H1 (cell line): ENCODE measurements at regions not wholly inside any gene's neighbourhood (a gene's known extent, or its start where the extent isn't known, plus 50 kb on each side); places are given as distances from the start of the nearest gene placed in this dataset.

ENCODE experiments used
- CTCF ChIA-PET: fragments of 300-600 bp; sonication (Branson Sonifier 250); formaldehyde crosslinking; loops from one replicate; lab custom pipeline; 2021; ENCODE audit not compliant: partially characterized antibody; lab: Charles Lee
- POLR2A ChIA-PET: fragments of 300-600 bp; sonication (Branson Sonifier 250); formaldehyde crosslinking; loops from one replicate; lab custom pipeline; 2021; ENCODE audit warnings: inconsistent platforms; ENCODE audit not compliant: partially characterized antibody; lab: Charles Lee
- DNase-seq, 2 experiments: peaks; one replicate each; pipeline versions ENCODE4 v3.0.0 to v3.0.0-alpha.2; 2010 to 2022; ENCODE audit warnings: low spot score in 2 of 2, low read depth in 1 of 2, mixed read lengths in 1 of 2
- FAIRE-seq: peaks from 2 replicates; lab custom pipeline; 2011; peaks lifted over from hg19 to GRCh38; lab: Jason Lieb, UNC
- H2AFZ ChIP-seq: 2 replicates; pipeline ENCODE4 v1.8.1; 2012; ENCODE audit warnings: low read length, inconsistent platforms
- H2AK5ac ChIP-seq: 2 replicates; pipeline ENCODE4 v1.6.1; 2013; ENCODE audit warnings: low read depth, low read length
- H2BK120ac ChIP-seq: replicated peaks from 2 replicates; pipeline ENCODE3; 2013; ENCODE audit warnings: low read depth, low read length, inconsistent platforms
- H2BK12ac ChIP-seq: 2 replicates; pipeline ENCODE4 v1.6.1; 2013; ENCODE audit warnings: low read depth, low read length
- H2BK15ac ChIP-seq: 2 replicates; pipeline ENCODE4 v1.6.1; 2013; ENCODE audit warnings: low read length
- H2BK20ac ChIP-seq: 2 replicates; pipeline ENCODE4 v1.6.1; 2013; ENCODE audit warnings: low read length
- H2BK5ac ChIP-seq: 2 replicates; pipeline ENCODE4 v1.6.1; 2013; ENCODE audit warnings: low read depth, low read length
- H3K14ac ChIP-seq: 2 replicates; pipeline ENCODE4 v1.6.1; 2013; ENCODE audit warnings: inconsistent platforms; ENCODE audit not compliant: insufficient read length
- H3K18ac ChIP-seq: 2 replicates; pipeline ENCODE4 v1.6.1; 2013; ENCODE audit warnings: low read length; ENCODE audit errors: extremely low read depth
- H3K23ac ChIP-seq: 2 replicates; pipeline ENCODE4 v1.6.1; 2013; ENCODE audit warnings: inconsistent platforms; ENCODE audit not compliant: insufficient read length
- H3K23me2 ChIP-seq: 2 replicates; pipeline ENCODE4 v1.6.1; 2013; ENCODE audit warnings: low read depth, low read length
- H3K27ac ChIP-seq: 2 replicates; pipeline ENCODE4 v1.6.1; 2011; ENCODE audit warnings: low read depth, low read length, inconsistent platforms
- H3K27me3 ChIP-seq, 4 experiments: replicated peaks in 1 of 4; 1 replicate in 1 of 4; 2 replicates in 3 of 4; pipeline versions ENCODE4 v1.6.1 to v1.8.1; 2011 to 2013; ENCODE audit warnings: low read length in 3 of 4, mild to moderate bottlenecking in 3 of 4, inconsistent platforms in 2 of 4, mixed read lengths in 2 of 4, moderate library complexity in 1 of 4; ENCODE audit not compliant: control insufficient read depth in 3 of 4, insufficient read depth in 3 of 4; ENCODE audit errors: extremely low read depth in 1 of 4
- H3K36me3 ChIP-seq, 4 experiments: 2 replicates each; pipeline versions ENCODE4 v1.6.1 to v1.8.1; 2011 to 2013; ENCODE audit warnings: mild to moderate bottlenecking in 4 of 4, low read length in 3 of 4, moderate library complexity in 2 of 4, control low read depth in 1 of 4, inconsistent platforms in 1 of 4; ENCODE audit not compliant: insufficient read depth in 4 of 4, control insufficient read depth in 2 of 4
- H3K4ac ChIP-seq: replicated peaks from 2 replicates; pipeline ENCODE3; 2013; ENCODE audit warnings: low read length, low read depth, mixed read lengths, inconsistent platforms; ENCODE audit not compliant: insufficient read length
- H3K4me1 ChIP-seq, 4 experiments: replicated peaks in 1 of 4; 1 replicate in 1 of 4; 2 replicates in 3 of 4; pipeline versions ENCODE4 v1.6.1 to v1.8.1; 2011 to 2013; ENCODE audit warnings: low read length in 3 of 4, inconsistent platforms in 2 of 4, mixed read lengths in 1 of 4; ENCODE audit not compliant: insufficient read depth in 4 of 4, control insufficient read depth in 3 of 4
- H3K4me2 ChIP-seq, 2 experiments: 2 replicates each; pipeline versions ENCODE4 v1.6.1 to v1.8.1; 2011 to 2013; ENCODE audit warnings: low read depth in 2 of 2, low read length in 2 of 2, control low read depth in 1 of 2, inconsistent platforms in 1 of 2, mild to moderate bottlenecking in 1 of 2; ENCODE audit not compliant: insufficient read depth in 1 of 2
- H3K4me3 ChIP-seq, 4 experiments: fragments of 200-600, 300-600 bp in 1 of 4; sonication (generic), shearing (Covaris generic), sonication (Bioruptor Twin) in 1 of 4; 2 replicates each; pipeline versions ENCODE4 v1.5.1 to v1.8.1; 2011 to 2016; ENCODE audit warnings: low read length in 4 of 4, low read depth in 3 of 4, control low read depth in 2 of 4, inconsistent platforms in 2 of 4, mild to moderate bottlenecking in 2 of 4, mixed read lengths in 1 of 4, moderate library complexity in 1 of 4; ENCODE audit not compliant: insufficient read depth in 2 of 4; ENCODE audit errors: extremely low read depth in 1 of 4
- H3K56ac ChIP-seq: replicated peaks from 2 replicates; pipeline ENCODE3; 2013; ENCODE audit warnings: low read depth, mild to moderate bottlenecking, mixed read lengths, low read length, inconsistent platforms; ENCODE audit not compliant: insufficient read length
- H3K79me1 ChIP-seq: 2 replicates; pipeline ENCODE4 v1.6.1; 2013; ENCODE audit warnings: low read depth, low read length, control low read depth
- H3K79me2 ChIP-seq, 2 experiments: 2 replicates each; pipeline versions ENCODE4 v1.6.1 to v1.8.1; 2012 to 2013; ENCODE audit warnings: low read length in 2 of 2, mild to moderate bottlenecking in 2 of 2, inconsistent platforms in 1 of 2; ENCODE audit not compliant: insufficient read depth in 2 of 2, control insufficient read depth in 1 of 2
- H3K9ac ChIP-seq, 4 experiments: replicated peaks in 1 of 4; 1 replicate in 1 of 4; 2 replicates in 3 of 4; pipeline versions ENCODE4 v1.6.1 to v1.8.1; 2011 to 2013; ENCODE audit warnings: low read depth in 3 of 4, low read length in 3 of 4, control low read depth in 2 of 4, mild to moderate bottlenecking in 2 of 4, moderate library complexity in 2 of 4, inconsistent platforms in 1 of 4; ENCODE audit errors: extremely low read depth in 1 of 4
- H3K9me3 ChIP-seq, 2 experiments: 2 replicates each; pipeline versions ENCODE4 v1.6.1 to v1.8.1; 2012 to 2013; ENCODE audit warnings: mild to moderate bottlenecking in 2 of 2, moderate library complexity in 2 of 2, control low read depth in 1 of 2, inconsistent platforms in 1 of 2, low read depth in 1 of 2, low read length in 1 of 2, mixed read lengths in 1 of 2; ENCODE audit not compliant: insufficient read depth in 2 of 2
- H4K20me1 ChIP-seq, 2 experiments: replicated peaks in 1 of 2; 2 replicates each; pipeline versions ENCODE3 to v1.8.1; 2011 to 2013; ENCODE audit warnings: inconsistent platforms in 2 of 2, low read length in 2 of 2, mild to moderate bottlenecking in 1 of 2; ENCODE audit not compliant: insufficient read depth in 2 of 2, control insufficient read depth in 1 of 2
- H4K5ac ChIP-seq: 2 replicates; pipeline ENCODE4 v1.6.1; 2013; ENCODE audit warnings: low read length, low read depth, mixed read lengths, inconsistent platforms; ENCODE audit not compliant: insufficient read length
- H4K8ac ChIP-seq: 2 replicates; pipeline ENCODE4 v1.8.0; 2013; ENCODE audit warnings: mild to moderate bottlenecking, moderate library complexity, low read length, inconsistent platforms; ENCODE audit not compliant: insufficient read depth; ENCODE audit errors: extremely low read depth
- H4K91ac ChIP-seq: replicated peaks from 2 replicates; pipeline ENCODE3; 2013; ENCODE audit warnings: low read length, mixed read lengths, inconsistent platforms; ENCODE audit not compliant: insufficient read length
- CEBPB ChIP-seq: IDR thresholded peaks from 2 replicates; pipeline ENCODE4 v1.6.1; 2012; ENCODE audit warnings: low read depth, low read length
- EGR1 ChIP-seq: IDR thresholded peaks from 2 replicates; pipeline ENCODE4 v1.6.1; 2011; ENCODE audit warnings: low read depth, low read length, borderline replicate concordance
- EP300 ChIP-seq, 2 experiments: IDR thresholded peaks; 1 replicate in 1 of 2; 2 replicates in 1 of 2; pipeline ENCODE4 v1.6.1; 2011 to 2012; ENCODE audit warnings: low read depth in 2 of 2, low read length in 2 of 2, mild to moderate bottlenecking in 2 of 2, borderline replicate concordance in 1 of 2, inconsistent platforms in 1 of 2, moderate library complexity in 1 of 2
- JUND ChIP-seq: IDR thresholded peaks from 2 replicates; pipeline ENCODE4 v1.6.1; 2011; ENCODE audit warnings: mild to moderate bottlenecking, improper control_type of control experiment, low read length
- SAP30 ChIP-seq: fragments of 300-600 bp; sonication (generic); IDR thresholded peaks from 2 replicates; pipeline ENCODE4 v1.7.1; 2012; ENCODE audit warnings: low read length, moderate library complexity, mild to moderate bottlenecking, inconsistent platforms; ENCODE audit not compliant: insufficient read depth, insufficient replicate concordance
- YY1 ChIP-seq: IDR thresholded peaks from 2 replicates; pipeline ENCODE4 v1.6.1; 2011; ENCODE audit warnings: low read depth, mild to moderate bottlenecking, low read length
- WGBS, 2 experiments: shearing (Covaris generic) in 1 of 2; methylation state at CpG; one replicate each; pipeline versions ENCODE4 v1.1.6 to v1.1.7; 2013 to 2015; ENCODE audit warnings: low lambda C conversion rate in 2 of 2, mixed read lengths in 2 of 2, inconsistent platforms in 1 of 2, low coverage in 1 of 2, missing lambda C conversion rate in 1 of 2; ENCODE audit not compliant: insufficient replicate concordance in 2 of 2, insufficient coverage in 1 of 2, insufficient read length in 1 of 2; ENCODE audit errors: extremely low coverage in 1 of 2, missing lambda C conversion rate in 1 of 2; 5-methylcytosine and 5-hydroxymethylcytosine counted together

GRCh38 chr20:63128956-63129355 is 87.0 kb downstream of the YTHDF1 start:
- Histone ChIP-seq H4K91ac (no peak overlapping the region), H3K27ac (no peak overlapping the region), H3K23ac (no peak overlapping the region), H3K23me2 (0 out of 2 replicates have a peak, but pooled peaks cover 1% of the 10 kb centered on the region), H3K79me2 (no peaks in the 10 kb centered on the region), H2BK15ac (no peak overlapping the region), H3K9ac (no peak overlapping the region), H2BK12ac (no peak overlapping the region), H2AK5ac (no peak overlapping the region), H4K8ac (no peak overlapping the region), H3K27me3 (no peaks in the 10 kb centered on the region; a peak in 1 of 7 replicates), H4K5ac (no peak overlapping the region), H3K4me2 (no peak overlapping the region), H2BK5ac (no peak overlapping the region), H4K20me1 (no peaks in the 10 kb centered on the region), H3K4me3 (no peak overlapping the region), H2AFZ (no peak overlapping the region), H3K14ac (no peak overlapping the region), H3K56ac (no peak overlapping the region), H2BK120ac (no peak overlapping the region), H3K9me3 (no peaks in the 10 kb centered on the region), H3K4me1 (peaks cover 0 to 12% (median 2%) of the 10 kb centered on the region in 4 experiments; a peak in 4 of 7 replicates), H3K79me1 (no peaks in the 10 kb centered on the region), H3K36me3 (no peaks in the 10 kb centered on the region), H3K18ac (no peak overlapping the region), H2BK20ac (no peak overlapping the region), H3K4ac (no peak overlapping the region)
- POLR2A ChIA-PET, result no interaction called here
- DNase-seq (no peak), FAIRE-seq (no peak)
- no peak for TF ChIP-seq EP300 (IDR thresholded peaks at IDR 0.05; ENCODE audit: borderline replicate concordance in 1 of 2, low read depth in 2 of 2, low read length in 2 of 2)
- no peak for TF ChIP-seq CEBPB
- no peak for TF ChIP-seq SAP30
- TF ChIP-seq JUND, result no peak
- TF ChIP-seq EGR1, result no peak
- TF ChIP-seq YY1, result no peak
- CTCF ChIA-PET, result no interaction called here
- 87% methylated on average over 17 of the region's 17 CpGs; no CpG with 5 or more reads in 1 of the 2 experiments for WGBS, 2 experiments
